Fibroblast of lung (primary cell): ENCODE measurements at regions not wholly inside any gene's neighbourhood (a gene's known extent, or its start where the extent isn't known, plus 50 kb on each side); places are given as distances from the start of the nearest gene placed in this dataset.
A peak's percentile ranks its signal among the peaks of the same experiment; 100 is the strongest.

Experiments
- DNase-seq, 2 donors: peaks; one replicate each; pipeline versions ENCODE4 v3.0.0 to v3.0.0-alpha.2; 2010; ENCODE audit warnings: low read depth in 2 of 2
- H2AFZ ChIP-seq: 2 replicates; pipeline ENCODE4 v1.5.1; 2012; ENCODE audit warnings: low read length, control low read depth, inconsistent platforms
- H3K27ac ChIP-seq: 2 replicates; pipeline ENCODE4 v1.5.1; 2011; ENCODE audit warnings: low read length, control low read depth; ENCODE audit not compliant: insufficient read depth
- H3K27me3 ChIP-seq: 2 replicates; pipeline ENCODE4 v1.5.1; 2011; ENCODE audit warnings: mild to moderate bottlenecking, low read length; ENCODE audit not compliant: control insufficient read depth, insufficient read depth
- H3K36me3 ChIP-seq: 2 replicates; pipeline ENCODE4 v1.5.1; 2011; ENCODE audit warnings: low read length; ENCODE audit not compliant: control insufficient read depth, insufficient read depth
- H3K4me1 ChIP-seq: 2 replicates; pipeline ENCODE4 v1.5.1; 2011; ENCODE audit warnings: low read length; ENCODE audit not compliant: control insufficient read depth, insufficient read depth; ENCODE audit errors: extremely low read depth
- H3K4me2 ChIP-seq: 2 replicates; pipeline ENCODE4 v1.5.1; 2011; ENCODE audit warnings: low read length, control low read depth; ENCODE audit not compliant: insufficient read depth; ENCODE audit errors: extremely low read depth
- H3K4me3 ChIP-seq, 4 experiments: fragments of 200-600 bp in 1 of 4; sonication (generic) in 1 of 4; replicated peaks in 1 of 4; 2 replicates each; pipeline ENCODE4 v1.5.1; 2011 to 2016; ENCODE audit warnings: low read length in 4 of 4, low read depth in 3 of 4, mild to moderate bottlenecking in 3 of 4, control low read depth in 2 of 4, inconsistent platforms in 1 of 4, mixed read lengths in 1 of 4; ENCODE audit not compliant: insufficient read depth in 1 of 4; ENCODE audit errors: control extremely low read depth in 1 of 4
- H3K79me2 ChIP-seq: 2 replicates; pipeline ENCODE4 v1.5.1; 2012; ENCODE audit warnings: mild to moderate bottlenecking, low read length, inconsistent platforms; ENCODE audit not compliant: control insufficient read depth, insufficient read depth
- H3K9ac ChIP-seq: 2 replicates; pipeline ENCODE4 v1.5.1; 2011; ENCODE audit warnings: mild to moderate bottlenecking, low read length, control low read depth; ENCODE audit not compliant: insufficient read depth
- H3K9me3 ChIP-seq: 2 replicates; pipeline ENCODE4 v1.5.1; 2012; ENCODE audit warnings: low read depth, low read length; ENCODE audit not compliant: control insufficient read depth, insufficient read depth
- H4K20me1 ChIP-seq: 2 replicates; pipeline ENCODE4 v1.5.1; 2011; ENCODE audit warnings: low read length; ENCODE audit not compliant: control insufficient read depth, insufficient read depth; ENCODE audit errors: extremely low read depth
- EZH2 ChIP-seq: IDR thresholded peaks from 2 replicates; pipeline ENCODE4 v1.5.1; 2012; ENCODE audit warnings: low read length, control low read depth, mild to moderate bottlenecking; ENCODE audit errors: missing control alignments
- TF ChIP-seq, protein P1 (sequence below), 2 donors: IDR thresholded peaks in 1 of 2; conservative IDR thresholded peaks in 1 of 2; 1 replicate in 1 of 2; 2 replicates in 1 of 2; pipeline ENCODE4 v1.5.1; 2011 to 2012; ENCODE audit warnings: low read length in 2 of 2, control low read depth in 1 of 2, inconsistent platforms in 1 of 2, low read depth in 1 of 2, mild to moderate bottlenecking in 1 of 2

- no peak for TF ChIP-seq EZH2
- TF ChIP-seq, protein P1, sequence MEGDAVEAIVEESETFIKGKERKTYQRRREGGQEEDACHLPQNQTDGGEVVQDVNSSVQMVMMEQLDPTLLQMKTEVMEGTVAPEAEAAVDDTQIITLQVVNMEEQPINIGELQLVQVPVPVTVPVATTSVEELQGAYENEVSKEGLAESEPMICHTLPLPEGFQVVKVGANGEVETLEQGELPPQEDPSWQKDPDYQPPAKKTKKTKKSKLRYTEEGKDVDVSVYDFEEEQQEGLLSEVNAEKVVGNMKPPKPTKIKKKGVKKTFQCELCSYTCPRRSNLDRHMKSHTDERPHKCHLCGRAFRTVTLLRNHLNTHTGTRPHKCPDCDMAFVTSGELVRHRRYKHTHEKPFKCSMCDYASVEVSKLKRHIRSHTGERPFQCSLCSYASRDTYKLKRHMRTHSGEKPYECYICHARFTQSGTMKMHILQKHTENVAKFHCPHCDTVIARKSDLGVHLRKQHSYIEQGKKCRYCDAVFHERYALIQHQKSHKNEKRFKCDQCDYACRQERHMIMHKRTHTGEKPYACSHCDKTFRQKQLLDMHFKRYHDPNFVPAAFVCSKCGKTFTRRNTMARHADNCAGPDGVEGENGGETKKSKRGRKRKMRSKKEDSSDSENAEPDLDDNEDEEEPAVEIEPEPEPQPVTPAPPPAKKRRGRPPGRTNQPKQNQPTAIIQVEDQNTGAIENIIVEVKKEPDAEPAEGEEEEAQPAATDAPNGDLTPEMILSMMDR (conservative IDR thresholded peaks at IDR 0.05 in 1 of 2, IDR thresholded peaks at IDR 0.05 in 1 of 2; ENCODE audit: low read depth in 1 of 2, low read length in 2 of 2), result no peak
- H3K27me3 ChIP-seq, result no peaks in the 10 kb centered on the region
- no peak overlapping the region for H3K27ac ChIP-seq
- no peaks in the 10 kb centered on the region for H3K36me3 ChIP-seq
- no peak overlapping the region for H3K9ac ChIP-seq
- H3K9me3 ChIP-seq, result no peaks in the 10 kb centered on the region
- DNase-seq, result no peak
- H2AFZ ChIP-seq, result no peak overlapping the region
- H3K4me2 ChIP-seq, result no peak overlapping the region
- no peaks in the 10 kb centered on the region for H3K4me1 ChIP-seq
- no peak overlapping the region for H3K4me3 ChIP-seq
- no peaks in the 10 kb centered on the region for H3K79me2 ChIP-seq
- no peaks in the 10 kb centered on the region for H4K20me1 ChIP-seq
Observed at GRCh38 chr5:129228577-129228976, 134.0 kb downstream of the ISOC1 start.

GRCh38 chr5:129241755-129242154 lies 147.2 kb downstream of the ISOC1 start:
- Histone ChIP-seq H3K27ac (no peak overlapping the region), H3K27me3 (no peaks in the 10 kb centered on the region), H3K36me3 (no peaks in the 10 kb centered on the region), H3K4me2 (no peak overlapping the region), H3K4me1 (no peaks in the 10 kb centered on the region), H3K4me3 (no peak overlapping the region), H3K9ac (no peak overlapping the region), H3K9me3 (no peaks in the 10 kb centered on the region), H4K20me1 (no peaks in the 10 kb centered on the region), H3K79me2 (no peaks in the 10 kb centered on the region), H2AFZ (no peak overlapping the region)
- no peak for DNase-seq
- TF ChIP-seq, protein P1 (conservative IDR thresholded peaks at IDR 0.05 in 1 of 2, IDR thresholded peaks at IDR 0.05 in 1 of 2; ENCODE audit: low read depth in 1 of 2, low read length in 2 of 2), result no peak
- TF ChIP-seq EZH2, result no peak

DNA sequence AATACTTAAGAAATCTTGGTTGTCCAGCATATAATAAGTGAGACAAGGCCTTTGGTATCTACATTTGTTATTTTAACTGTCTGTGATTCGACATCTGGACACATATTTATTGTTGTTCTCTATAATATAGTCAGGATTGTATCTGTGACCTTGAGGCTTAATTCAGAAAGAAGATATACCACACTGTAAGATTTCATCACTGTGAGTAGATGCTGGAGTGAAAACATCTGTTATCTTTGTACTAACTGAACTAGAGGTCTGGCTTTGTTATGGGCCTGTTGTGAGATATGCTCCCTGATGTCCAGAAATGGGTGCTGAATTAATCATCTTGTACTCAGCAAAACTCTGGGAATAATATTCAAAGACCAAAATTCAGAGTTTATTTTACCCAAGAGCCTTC lies 148.5 kb downstream of the ISOC1 start:
- Histone ChIP-seq H4K20me1 (no peaks in the 10 kb centered on the region), H3K27ac (no peak overlapping the region), H3K4me2 (no peak overlapping the region), H3K9me3 (no peaks in the 10 kb centered on the region), H3K79me2 (no peaks in the 10 kb centered on the region), H3K4me1 (no peaks in the 10 kb centered on the region), H3K27me3 (no peaks in the 10 kb centered on the region), H3K4me3 (no peak overlapping the region), H2AFZ (no peak overlapping the region), H3K36me3 (no peaks in the 10 kb centered on the region), H3K9ac (no peak overlapping the region)
- TF ChIP-seq EZH2, result no peak
- TF ChIP-seq, protein P1 (conservative IDR thresholded peaks at IDR 0.05 in 1 of 2, IDR thresholded peaks at IDR 0.05 in 1 of 2; ENCODE audit: low read depth in 1 of 2, low read length in 2 of 2), result no peak
- DNase-seq, result peak in 1 of 2 donors; percentile 36
